AG04449 (cell line): ENCODE measurements at regions not wholly inside any gene's neighbourhood (a gene's known extent, or its start where the extent isn't known, plus 50 kb on each side); places are given as distances from the start of the nearest gene placed in this dataset.

Experiments used
- CTCF ChIA-PET: fragments of 350-600 bp; formaldehyde crosslinking; extraction: SDS; loops from one replicate; lab custom pipeline; 2021; ENCODE audit warnings: antibody characterized with exemption; lab: Yijun Ruan, JAX
- POLR2A ChIA-PET: fragments of 400-600, 350-600 bp; formaldehyde crosslinking; extraction: SDS; loops from one replicate; lab custom pipeline; 2020; ENCODE audit warnings: antibody characterized with exemption, inconsistent platforms; lab: Yijun Ruan, JAX
- DNase-seq: peaks from one replicate; pipeline ENCODE4 v3.0.0-alpha.2; 2010; ENCODE audit warnings: low read depth, low spot score
- H3K4me3 ChIP-seq: 2 replicates; pipeline ENCODE4 v1.5.1; 2011; ENCODE audit warnings: low read depth, mild to moderate bottlenecking, control low read depth, low read length
- CTCF ChIP-seq: IDR thresholded peaks from one replicate; pipeline ENCODE4 v1.5.1; 2011; ENCODE audit warnings: mild to moderate bottlenecking, moderate library complexity, low read length, control low read depth, inconsistent platforms; ENCODE audit not compliant: insufficient read depth; ENCODE audit errors: missing control alignments

- TF ChIP-seq CTCF, result no peak
- POLR2A ChIA-PET, result no interaction called here
- no peak for DNase-seq
- H3K4me3 ChIP-seq, result no peak overlapping the region
- CTCF ChIA-PET, result no interaction called here
Measured at GRCh38 chr16:47888734-47889133, 267.1 kb downstream of the ABCC12 start.

GRCh38 chr16:47888142-47888541 is 267.7 kb downstream of the ABCC12 start:
- no peak overlapping the region for H3K4me3 ChIP-seq
- TF ChIP-seq CTCF, result no peak
- POLR2A ChIA-PET, result no interaction called here
- peak; percentile 37 for DNase-seq
- CTCF ChIA-PET, result interaction anchor here (1.4 to 1.5 kb wide), 2 partner anchors 19 to 167 kb away, joined by 3 to 4 read pairs; no protein-coding TSS in a partner anchor

- no peak overlapping the region for H3K4me3 ChIP-seq
- DNase-seq, result peak; percentile 10
- CTCF ChIA-PET, result interaction anchor here (1.0 to 1.5 kb wide), 3 partner anchors 20 to 277 kb away, joined by 3 to 4 read pairs (median 3); no protein-coding TSS in a partner anchor
- TF ChIP-seq CTCF, result no peak
- POLR2A ChIA-PET, result interaction anchor here (1.4 kb wide), 1 partner anchor 155 kb away, joined by 4 read pairs; no protein-coding TSS in a partner anchor
Measured at GRCh38 chr16:47887496-47887895, 268.3 kb downstream of the ABCC12 start.

GRCh38 chr16:47886631-47887415 is 269.0 kb downstream of the ABCC12 start:
- no peak for TF ChIP-seq CTCF
- POLR2A ChIA-PET, result interaction anchor here (1.4 kb wide), 1 partner anchor 154 kb away, joined by 4 read pairs; no protein-coding TSS in a partner anchor
- DNase-seq, result no peak
- CTCF ChIA-PET, result interaction anchor here (1.0 to 1.5 kb wide), 3 partner anchors 21 to 278 kb away, joined by 3 to 4 read pairs (median 3); no protein-coding TSS in a partner anchor
- H3K4me3 ChIP-seq, result no peak overlapping the region

- CTCF ChIA-PET, result no interaction called here
- POLR2A ChIA-PET, result no interaction called here
Measured at GRCh38 chr16:47886139-47886538, 269.7 kb downstream of the ABCC12 start.

More at GRCh38 chr16:47886139-47886538, 269.7 kb downstream of the ABCC12 start:
- no peak overlapping the region for H3K4me3 ChIP-seq
- no peak for TF ChIP-seq CTCF
- DNase-seq, result no peak
